ENCODE measurements at regions not wholly inside any gene's neighbourhood (a gene's known extent, or its start where the extent isn't known, plus 50 kb on each side); places are given as distances from the start of the nearest gene placed in this dataset.

GRCh38 chrX:20663336-20663735, 396.6 kb upstream of the RPS6KA3 start:
- CTCF ChIA-PET: no interaction called here
- POLR2A ChIA-PET: no interaction called here

GRCh38 chrX:20656721-20657120, 390.0 kb upstream of the RPS6KA3 start:
- Histone ChIP-seq H3K36me3 (ENCODE audit: control insufficient read depth in 1 of 2, insufficient read depth in 2 of 2, low read length in 2 of 2) (no peaks in the 10 kb centered on the region), H3K9me3 (ENCODE audit: control insufficient read depth in 1 of 2, insufficient read depth in 1 of 2, low read depth in 1 of 2, low read length in 2 of 2) (no peaks in the 10 kb centered on the region), H3K4me2 (ENCODE audit: low read length) (no peak overlapping the region), H3K9ac (ENCODE audit: low read length) (no peak overlapping the region), H3K27ac (ENCODE audit: low read depth, low read length) (no peak overlapping the region), H2AFZ (ENCODE audit: low read depth, low read length, poor library complexity, severe bottlenecking) (no peak overlapping the region), H3K4me1 (ENCODE audit: control insufficient read depth in 1 of 2, insufficient read depth in 2 of 2, low read length in 2 of 2) (no peaks in the 10 kb centered on the region), H3K9me2 (ENCODE audit: insufficient read depth) (no peaks in the 10 kb centered on the region), H3K4me3 (replicated peaks in 1 of 2; ENCODE audit: low read depth in 1 of 2, low read length in 2 of 2) (no peak overlapping the region), H3K27me3 (ENCODE audit: insufficient read depth, low read length) (no peaks in the 10 kb centered on the region), H4K20me1 (ENCODE audit: insufficient read depth) (no peaks in the 10 kb centered on the region), H3K79me2 (ENCODE audit: insufficient read depth, low read length) (no peaks in the 10 kb centered on the region)
- ChIA-PET POLR2A (no interaction called here), RAD21 (ENCODE audit: low non-redundant PET in 1 of 2, low total read pairs in 2 of 2, uncharacterized antibody in 2 of 2, unreplicated experiment in 2 of 2) (no interaction called here), CTCF (no interaction called here)
- ATAC-seq: no peak
- intact Hi-C loops (cut with micrococcal nuclease): no loop called here
- DNase-seq (ENCODE audit: low read depth, low spot score): no peak
- no TSS peak for BruUV-seq (replicated peaks)
- TF ChIP-seq RAD21 (IDR thresholded peaks at IDR 0.05; ENCODE audit: low read depth) (no peak), ELF1 (IDR thresholded peaks at IDR 0.05; ENCODE audit: borderline replicate concordance, low read depth) (no peak), SIN3A (IDR thresholded peaks at IDR 0.05; ENCODE audit: low read depth) (no peak), EGR1 (IDR thresholded peaks at IDR 0.05; ENCODE audit: low read depth) (no peak), FOSL1 (IDR thresholded peaks at IDR 0.05; ENCODE audit: low read depth) (no peak), EZH2phosphoT487 (IDR thresholded peaks at IDR 0.05; ENCODE audit: borderline replicate concordance) (no peak), POLR2A (IDR thresholded peaks at IDR 0.05; ENCODE audit: borderline replicate concordance, extremely low read depth, insufficient read depth, insufficient read length) (no peak), CBX3 (IDR thresholded peaks at IDR 0.05; ENCODE audit: low read depth) (no peak), YY1 (IDR thresholded peaks at IDR 0.05; ENCODE audit: extremely low read depth, insufficient replicate concordance, low read depth, low read length) (no peak), EZH2 (IDR thresholded peaks at IDR 0.05) (no peak)
- TF ChIP-seq, protein P1, sequence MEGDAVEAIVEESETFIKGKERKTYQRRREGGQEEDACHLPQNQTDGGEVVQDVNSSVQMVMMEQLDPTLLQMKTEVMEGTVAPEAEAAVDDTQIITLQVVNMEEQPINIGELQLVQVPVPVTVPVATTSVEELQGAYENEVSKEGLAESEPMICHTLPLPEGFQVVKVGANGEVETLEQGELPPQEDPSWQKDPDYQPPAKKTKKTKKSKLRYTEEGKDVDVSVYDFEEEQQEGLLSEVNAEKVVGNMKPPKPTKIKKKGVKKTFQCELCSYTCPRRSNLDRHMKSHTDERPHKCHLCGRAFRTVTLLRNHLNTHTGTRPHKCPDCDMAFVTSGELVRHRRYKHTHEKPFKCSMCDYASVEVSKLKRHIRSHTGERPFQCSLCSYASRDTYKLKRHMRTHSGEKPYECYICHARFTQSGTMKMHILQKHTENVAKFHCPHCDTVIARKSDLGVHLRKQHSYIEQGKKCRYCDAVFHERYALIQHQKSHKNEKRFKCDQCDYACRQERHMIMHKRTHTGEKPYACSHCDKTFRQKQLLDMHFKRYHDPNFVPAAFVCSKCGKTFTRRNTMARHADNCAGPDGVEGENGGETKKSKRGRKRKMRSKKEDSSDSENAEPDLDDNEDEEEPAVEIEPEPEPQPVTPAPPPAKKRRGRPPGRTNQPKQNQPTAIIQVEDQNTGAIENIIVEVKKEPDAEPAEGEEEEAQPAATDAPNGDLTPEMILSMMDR (IDR thresholded peaks at IDR 0.05 in 2 of 3, conservative IDR thresholded peaks at IDR 0.05 in 1 of 3; ENCODE audit: borderline replicate concordance in 1 of 3, insufficient read depth in 1 of 3, low read depth in 2 of 3, low read length in 2 of 3): no peak
- TF ChIP-seq, protein P2, sequence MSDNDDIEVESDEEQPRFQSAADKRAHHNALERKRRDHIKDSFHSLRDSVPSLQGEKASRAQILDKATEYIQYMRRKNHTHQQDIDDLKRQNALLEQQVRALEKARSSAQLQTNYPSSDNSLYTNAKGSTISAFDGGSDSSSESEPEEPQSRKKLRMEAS (IDR thresholded peaks at IDR 0.05): no peak

More at GRCh38 chrX:20663336-20663735, 396.6 kb upstream of the RPS6KA3 start:
- Histone ChIP-seq H3K27ac (ENCODE audit: low read depth, low read length) (no peak overlapping the region), H3K9me3 (ENCODE audit: control insufficient read depth in 1 of 2, insufficient read depth in 1 of 2, low read depth in 1 of 2, low read length in 2 of 2) (no peaks in the 10 kb centered on the region), H4K20me1 (ENCODE audit: insufficient read depth) (no peaks in the 10 kb centered on the region), H3K36me3 (ENCODE audit: control insufficient read depth in 1 of 2, insufficient read depth in 2 of 2, low read length in 2 of 2) (no peaks in the 10 kb centered on the region), H2AFZ (ENCODE audit: low read depth, low read length, poor library complexity, severe bottlenecking) (no peak overlapping the region), H3K4me3 (replicated peaks in 1 of 2; ENCODE audit: low read depth in 1 of 2, low read length in 2 of 2) (no peak overlapping the region), H3K9me2 (ENCODE audit: insufficient read depth) (no peaks in the 10 kb centered on the region), H3K4me1 (ENCODE audit: control insufficient read depth in 1 of 2, insufficient read depth in 2 of 2, low read length in 2 of 2) (no peaks in the 10 kb centered on the region), H3K79me2 (ENCODE audit: insufficient read depth, low read length) (no peaks in the 10 kb centered on the region), H3K4me2 (ENCODE audit: low read length) (no peak overlapping the region), H3K27me3 (ENCODE audit: insufficient read depth, low read length) (no peaks in the 10 kb centered on the region), H3K9ac (ENCODE audit: low read length) (no peak overlapping the region)
- ATAC-seq (no peak), DNase-seq (ENCODE audit: low read depth, low spot score) (no peak)
- intact Hi-C loops (cut with micrococcal nuclease): no loop called here
- RAD21 ChIA-PET (ENCODE audit: low non-redundant PET in 1 of 2, low total read pairs in 2 of 2, uncharacterized antibody in 2 of 2, unreplicated experiment in 2 of 2): no interaction called here
- TF ChIP-seq, protein P1 (IDR thresholded peaks at IDR 0.05 in 2 of 3, conservative IDR thresholded peaks at IDR 0.05 in 1 of 3; ENCODE audit: borderline replicate concordance in 1 of 3, insufficient read depth in 1 of 3, low read depth in 2 of 3, low read length in 2 of 3): no peak
- TF ChIP-seq YY1 (IDR thresholded peaks at IDR 0.05; ENCODE audit: extremely low read depth, insufficient replicate concordance, low read depth, low read length): no peak
- no TSS peak for BruUV-seq (replicated peaks)
